Stimulated activated CD4-positive, alpha-beta T cell treated with anti-CD3 and anti-CD28 coated beads, Interleukin-4, amount 100 ng/mL, for 4 hours (primary cell): ENCODE measurements at regions not wholly inside any gene's neighbourhood (a gene's known extent, or its start where the extent isn't known, plus 50 kb on each side); places are given as distances from the start of the nearest gene placed in this dataset.
"Not testable (repeated sequence)": the region's sequence is repeated elsewhere in the genome, so short reads cannot be mapped to it uniquely, and the experiment has no call there.

Source experiments
- DNase-seq, 2 experiments: peaks; one replicate each; pipeline ENCODE4 v3.0.0-alpha.2; 2020

GRCh38 chr2:113386780-113387433 lies 50.6 kb upstream of the ZNG1B start:
- DNase-seq = not testable (repeated sequence)

GRCh38 chr2:113379621-113380020 lies 57.9 kb upstream of the ZNG1B start:
- not testable (repeated sequence) for DNase-seq

GRCh38 chr2:113376913-113377445 lies 60.5 kb upstream of the ZNG1B start:
- DNase-seq = no peak

GRCh38 chr2:113376253-113376912 lies 61.1 kb upstream of the ZNG1B start:
- DNase-seq = no peak

GRCh38 chr2:113374857-113375256 lies 62.6 kb upstream of the ZNG1B start:
- DNase-seq = not testable (repeated sequence)

- not testable (repeated sequence) for DNase-seq
Measured at GRCh38 chr2:113372258-113372834, 65.1 kb upstream of the ZNG1B start.

- peak; percentile 40 to 63 for DNase-seq
Measured at GRCh38 chr2:113370478-113371091, 66.9 kb upstream of the ZNG1B start.

- no peak for DNase-seq
Measured at GRCh38 chr2:113370030-113370429, 67.5 kb upstream of the ZNG1B start.

- not testable (repeated sequence) for DNase-seq
Measured at GRCh38 chr2:113368581-113368980, 68.9 kb upstream of the ZNG1B start.

GRCh38 chr2:113366821-113367220 lies 70.7 kb upstream of the ZNG1B start:
- not testable (repeated sequence) for DNase-seq

GRCh38 chr2:113365791-113366190 lies 71.7 kb upstream of the ZNG1B start:
- not testable (repeated sequence) for DNase-seq

GRCh38 chr2:113365290-113365689 lies 72.2 kb upstream of the ZNG1B start:
- DNase-seq = not testable (repeated sequence)

- no peak for DNase-seq
Measured at GRCh38 chr2:113361051-113361450, 76.4 kb upstream of the ZNG1B start.

- DNase-seq = no peak
Measured at GRCh38 chr2:113357071-113357470, 78.3 kb upstream of the PAX8 start.

GRCh38 chr2:113356284-113356683 lies 77.6 kb upstream of the PAX8 start:
- not testable (repeated sequence) for DNase-seq

- not testable (repeated sequence) for DNase-seq
Measured at GRCh38 chr2:113355339-113356015, 76.8 kb upstream of the PAX8 start.

- DNase-seq = no peak
Measured at GRCh38 chr2:113351375-113352355, 72.9 kb upstream of the PAX8 start.

GRCh38 chr2:113343800-113344199 lies 65.1 kb upstream of the PAX8 start:
- DNase-seq = not testable (repeated sequence)

- DNase-seq = no peak
Measured at GRCh38 chr2:113342650-113343049, 63.9 kb upstream of the PAX8 start.

GRCh38 chr2:113341870-113342253 lies 63.1 kb upstream of the PAX8 start:
- not testable (repeated sequence) for DNase-seq

- DNase-seq = no peak
Measured at GRCh38 chr2:113341191-113341869, 62.6 kb upstream of the PAX8 start.
